ENCODE measurements at regions not wholly inside any gene's neighbourhood (a gene's known extent, or its start where the extent isn't known, plus 50 kb on each side); places are given as distances from the start of the nearest gene placed in this dataset.

DNA sequence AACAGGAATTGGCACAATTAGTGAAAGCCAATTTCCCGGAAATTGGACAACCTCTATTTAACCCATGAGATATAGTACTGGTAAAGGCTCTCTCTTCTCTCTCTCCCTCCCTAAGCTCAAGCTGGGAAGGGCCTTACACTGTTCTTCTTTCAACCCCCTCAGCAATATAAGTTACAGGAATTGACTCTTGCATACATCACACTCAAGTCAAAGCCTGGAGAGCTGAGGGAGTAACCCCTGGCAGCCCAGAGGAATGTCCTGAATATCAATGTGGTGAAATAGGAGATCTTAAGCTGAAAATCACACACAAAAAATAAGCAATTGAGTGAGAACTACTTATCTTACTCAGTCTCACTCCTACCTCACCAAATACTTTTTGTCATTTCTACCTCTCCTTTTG is 186.9 kb upstream of the SPOCK3 start:
- H3K27ac Mint-ChIP-seq, result no peak overlapping the region
- H3K4me3 Mint-ChIP-seq (ENCODE audit: low read depth), result no peak overlapping the region
- DNase-seq (ENCODE audit: low spot score), result no peak
- H3K4me1 Mint-ChIP-seq (ENCODE audit: low read depth), result no peaks in the 10 kb centered on the region
- peaks cover 9% of the 10 kb centered on the region for H3K9me3 Mint-ChIP-seq
- no peaks in the 10 kb centered on the region for H3K27me3 Mint-ChIP-seq (ENCODE audit: low read depth)
- intact Hi-C loops (cut with micrococcal nuclease), result no loop called here
- no peaks in the 10 kb centered on the region for H3K36me3 Mint-ChIP-seq (ENCODE audit: low read depth)

DNA sequence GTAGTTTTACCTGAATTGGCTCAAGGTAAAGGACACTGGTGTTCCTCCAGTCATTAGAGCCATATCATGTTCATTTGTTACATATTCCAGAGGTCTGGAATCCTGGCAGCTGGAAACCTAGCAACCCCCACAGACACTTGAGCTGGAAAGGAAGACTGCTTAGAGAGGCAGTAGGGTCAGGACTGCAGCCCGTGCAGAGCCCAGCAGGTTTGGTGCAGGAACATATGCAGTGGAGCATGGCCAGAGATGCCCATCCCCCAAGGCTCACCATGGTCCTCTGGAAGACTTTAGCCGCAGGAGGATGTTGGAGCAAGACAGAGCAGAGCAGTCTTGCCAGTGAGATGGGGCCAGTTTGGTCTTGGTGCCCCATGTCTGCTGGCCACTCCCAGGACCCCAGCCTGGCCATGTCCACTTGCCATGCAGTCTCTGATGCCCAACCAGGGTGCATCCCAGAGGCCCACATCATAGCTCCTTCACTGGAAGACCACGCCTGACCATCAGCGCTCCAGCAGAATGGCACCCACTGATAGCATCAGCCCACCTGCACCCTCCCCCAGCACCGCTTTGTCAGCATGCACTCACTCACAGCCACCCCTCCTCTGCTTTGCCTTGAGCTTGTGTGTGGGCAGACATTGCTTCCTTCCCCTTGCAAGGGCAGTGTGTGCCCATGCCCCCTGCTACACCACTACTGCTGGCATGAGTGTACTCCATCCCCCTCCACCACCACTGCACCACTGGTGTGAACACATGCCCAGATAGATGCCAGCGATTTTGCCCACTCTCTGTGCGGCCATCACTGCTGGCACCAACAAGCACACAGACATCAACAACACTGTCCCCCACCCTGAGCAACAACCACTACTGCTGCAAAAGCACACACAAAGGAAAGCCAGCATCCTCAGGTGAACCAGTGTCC is 190.3 kb upstream of the SPOCK3 start:
- no peak for DNase-seq (ENCODE audit: low spot score)
- H3K27ac Mint-ChIP-seq, result no peak overlapping the region
- peaks cover 9% of the 10 kb centered on the region for H3K9me3 Mint-ChIP-seq
- H3K27me3 Mint-ChIP-seq (ENCODE audit: low read depth), result no peaks in the 10 kb centered on the region
- intact Hi-C loops (cut with micrococcal nuclease), result no loop called here
- no peak overlapping the region for H3K4me3 Mint-ChIP-seq (ENCODE audit: low read depth)
- no peaks in the 10 kb centered on the region for H3K4me1 Mint-ChIP-seq (ENCODE audit: low read depth)
- no peaks in the 10 kb centered on the region for H3K36me3 Mint-ChIP-seq (ENCODE audit: low read depth)

DNA sequence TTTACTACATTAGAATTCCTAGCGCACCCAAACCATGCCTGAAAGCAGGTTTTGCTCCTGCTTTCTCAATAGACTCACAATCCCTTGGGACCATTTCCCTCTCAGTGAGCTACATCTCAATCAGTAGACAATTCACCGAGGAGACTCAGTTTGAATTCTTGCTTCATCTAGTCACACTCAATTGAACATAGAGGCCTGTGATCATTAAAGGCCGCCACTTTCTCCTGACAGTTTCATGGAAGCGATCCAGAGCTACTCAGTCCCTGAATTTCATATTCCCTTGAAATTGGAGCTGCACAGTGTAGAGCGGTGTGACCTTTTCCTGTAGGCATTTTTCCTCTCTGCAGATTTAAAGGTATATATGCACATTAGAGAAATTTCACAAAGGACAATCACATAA is 193.9 kb upstream of the SPOCK3 start:
- Mint-ChIP-seq H3K9me3 (peaks cover 5% of the 10 kb centered on the region), H3K27me3 (ENCODE audit: low read depth) (no peaks in the 10 kb centered on the region), H3K4me3 (ENCODE audit: low read depth) (no peak overlapping the region), H3K27ac (no peak overlapping the region), H3K4me1 (ENCODE audit: low read depth) (no peaks in the 10 kb centered on the region), H3K36me3 (ENCODE audit: low read depth) (no peaks in the 10 kb centered on the region)
- intact Hi-C loops (cut with micrococcal nuclease), result no loop called here
- no peak for DNase-seq (ENCODE audit: low spot score)

DNA sequence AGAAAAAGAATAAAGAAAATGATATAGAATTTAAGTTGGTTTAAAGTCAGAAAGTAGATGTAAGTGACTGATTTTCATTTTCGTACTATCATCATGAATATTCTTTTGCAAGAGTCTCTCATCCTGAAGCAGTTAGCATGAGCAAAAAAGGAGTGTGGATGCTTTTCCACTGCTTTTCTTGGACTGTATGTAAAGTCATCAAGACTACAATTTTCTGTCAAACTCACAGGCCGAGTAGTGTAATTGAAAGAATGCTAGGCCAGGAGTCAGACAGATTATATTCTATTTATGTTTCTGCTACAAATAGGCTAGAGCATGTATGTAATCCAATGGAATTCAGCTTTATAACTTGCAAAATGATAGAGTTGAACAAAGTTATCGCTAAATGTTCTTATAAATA is 197.1 kb upstream of the SPOCK3 start:
- Mint-ChIP-seq H3K4me1 (ENCODE audit: low read depth) (no peaks in the 10 kb centered on the region), H3K27me3 (ENCODE audit: low read depth) (no peaks in the 10 kb centered on the region), H3K36me3 (ENCODE audit: low read depth) (no peaks in the 10 kb centered on the region), H3K4me3 (ENCODE audit: low read depth) (no peak overlapping the region), H3K27ac (no peak overlapping the region), H3K9me3 (no peaks in the 10 kb centered on the region)
- no peak for DNase-seq (ENCODE audit: low spot score)
- intact Hi-C loops (cut with micrococcal nuclease), result no loop called here

DNA sequence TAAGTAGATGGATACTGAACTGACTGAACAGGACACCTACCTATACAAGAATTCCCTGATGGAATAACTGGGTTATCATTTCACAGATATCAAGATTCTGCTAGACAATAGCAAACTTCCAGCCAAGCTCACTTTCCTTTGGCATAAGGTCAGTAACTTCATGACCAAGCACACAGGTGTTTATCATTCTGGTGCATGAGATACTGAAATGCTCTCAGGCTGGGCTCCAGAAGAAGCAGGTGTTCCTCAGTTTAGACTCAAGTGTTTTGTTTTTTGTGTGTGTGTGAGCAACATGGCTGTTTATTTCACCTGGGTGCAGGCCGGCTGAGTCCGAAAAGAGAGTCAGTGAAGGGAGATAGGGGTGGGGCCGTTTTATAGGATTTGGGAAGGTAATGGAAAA is 201.5 kb upstream of the SPOCK3 start:
- no peaks in the 10 kb centered on the region for H3K36me3 Mint-ChIP-seq (ENCODE audit: low read depth)
- H3K4me1 Mint-ChIP-seq (ENCODE audit: low read depth), result no peaks in the 10 kb centered on the region
- H3K9me3 Mint-ChIP-seq, result peaks cover 5% of the 10 kb centered on the region
- no peaks in the 10 kb centered on the region for H3K27me3 Mint-ChIP-seq (ENCODE audit: low read depth)
- intact Hi-C loops (cut with micrococcal nuclease), result no loop called here
- DNase-seq (ENCODE audit: low spot score), result no peak
- no peak overlapping the region for H3K4me3 Mint-ChIP-seq (ENCODE audit: low read depth)
- H3K27ac Mint-ChIP-seq, result no peak overlapping the region

DNA sequence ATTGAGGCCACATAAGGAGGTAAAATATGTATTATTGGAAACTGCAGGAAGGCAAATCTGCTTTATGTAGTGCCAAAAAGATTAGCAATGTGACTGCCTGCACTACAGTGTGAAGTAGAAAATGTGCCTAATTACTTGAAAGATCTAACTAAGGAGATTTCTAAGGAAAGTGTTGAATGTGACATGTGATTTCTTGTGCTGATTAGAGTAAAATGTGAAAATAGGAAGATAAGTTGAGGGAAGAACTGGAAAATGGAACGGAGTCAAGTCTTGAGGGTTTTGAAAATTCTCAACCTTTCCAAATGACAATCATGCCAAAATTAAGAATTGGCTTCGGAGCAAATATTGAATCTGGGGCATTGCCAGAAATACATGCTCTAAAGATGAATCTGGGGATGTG is 209.5 kb upstream of the SPOCK3 start:
- Mint-ChIP-seq H3K4me1 (ENCODE audit: low read depth) (no peaks in the 10 kb centered on the region), H3K27me3 (ENCODE audit: low read depth) (no peaks in the 10 kb centered on the region), H3K36me3 (ENCODE audit: low read depth) (no peaks in the 10 kb centered on the region), H3K27ac (no peak overlapping the region), H3K9me3 (no peaks in the 10 kb centered on the region), H3K4me3 (ENCODE audit: low read depth) (no peak overlapping the region)
- intact Hi-C loops (cut with micrococcal nuclease), result no loop called here
- no peak for DNase-seq (ENCODE audit: low spot score)

DNA sequence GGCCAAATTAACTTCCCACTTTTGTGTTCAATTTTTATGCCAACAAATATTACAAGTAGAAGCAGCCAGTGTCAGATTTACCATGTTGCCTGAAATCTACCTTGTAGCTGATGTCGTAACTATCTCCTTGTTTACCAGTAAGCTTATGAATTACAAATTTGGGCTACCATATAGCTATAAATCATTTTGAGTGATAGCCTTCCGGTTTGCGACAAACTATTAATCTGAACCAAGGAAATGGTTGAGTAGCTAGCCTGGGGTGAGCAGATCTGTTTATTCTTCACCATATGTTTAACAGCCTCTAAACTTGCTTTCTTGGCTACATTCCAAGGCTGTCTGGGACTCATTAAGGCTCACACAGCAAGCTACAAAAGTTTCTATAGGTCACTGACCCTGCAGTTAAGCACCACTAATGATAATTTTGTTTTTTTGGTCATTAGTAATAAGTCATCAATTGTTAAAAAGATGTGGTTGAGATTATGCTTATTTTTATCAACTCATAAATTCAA is 218.7 kb upstream of the SPOCK3 start:
- Mint-ChIP-seq H3K9me3 (no peaks in the 10 kb centered on the region), H3K27me3 (ENCODE audit: low read depth) (no peaks in the 10 kb centered on the region), H3K4me1 (ENCODE audit: low read depth) (no peaks in the 10 kb centered on the region), H3K36me3 (ENCODE audit: low read depth) (no peaks in the 10 kb centered on the region), H3K27ac (no peak overlapping the region), H3K4me3 (ENCODE audit: low read depth) (no peak overlapping the region)
- intact Hi-C loops (cut with micrococcal nuclease), result no loop called here
- no peak for DNase-seq (ENCODE audit: low spot score)

DNA sequence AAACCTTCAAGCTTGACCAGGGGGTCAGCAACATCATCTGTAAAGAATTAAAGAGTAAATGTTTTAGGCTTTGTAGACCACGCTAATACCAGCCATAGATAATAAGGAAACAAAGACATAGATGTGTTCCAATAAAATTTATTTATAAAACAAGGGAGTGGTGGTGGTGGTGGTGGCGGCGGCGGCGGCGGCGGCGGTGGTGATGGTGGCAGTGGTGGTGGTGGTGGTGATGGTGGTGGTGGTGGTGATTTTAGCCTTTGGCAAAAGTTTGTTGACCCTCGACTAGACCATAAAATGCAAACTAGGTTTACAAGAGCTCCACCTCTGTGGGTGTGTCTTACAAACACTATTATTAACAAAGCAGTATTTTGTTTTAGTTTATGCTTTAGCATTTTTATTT is 222.3 kb upstream of the SPOCK3 start:
- intact Hi-C loops (cut with micrococcal nuclease), result no loop called here
- H3K4me3 Mint-ChIP-seq (ENCODE audit: low read depth), result no peak overlapping the region
- no peaks in the 10 kb centered on the region for H3K36me3 Mint-ChIP-seq (ENCODE audit: low read depth)
- no peaks in the 10 kb centered on the region for H3K27me3 Mint-ChIP-seq (ENCODE audit: low read depth)
- no peak overlapping the region for H3K27ac Mint-ChIP-seq
- no peaks in the 10 kb centered on the region for H3K4me1 Mint-ChIP-seq (ENCODE audit: low read depth)
- H3K9me3 Mint-ChIP-seq, result no peaks in the 10 kb centered on the region
- no peak for DNase-seq (ENCODE audit: low spot score)

DNA sequence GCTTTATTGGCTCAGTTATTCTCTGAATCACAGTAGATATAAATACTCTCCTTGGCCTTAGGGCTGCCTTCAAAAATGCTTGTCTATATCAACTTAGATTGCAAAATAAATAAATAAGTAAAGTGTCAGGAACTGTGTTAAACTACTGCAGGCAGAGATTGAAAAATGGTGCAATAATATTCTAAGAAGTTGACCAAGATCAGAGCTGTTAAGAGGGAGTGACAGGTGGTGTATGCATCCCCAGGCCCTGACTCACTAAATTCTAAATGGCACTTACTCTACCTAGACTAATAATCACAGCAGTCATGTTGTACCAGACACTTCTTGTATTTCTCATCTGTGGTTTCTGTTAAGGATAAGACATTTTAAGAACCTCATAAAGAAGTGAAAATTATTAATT is 235.1 kb upstream of the SPOCK3 start:
- DNase-seq (ENCODE audit: low spot score), result no peak
- Mint-ChIP-seq H3K9me3 (no peaks in the 10 kb centered on the region), H3K27ac (no peak overlapping the region), H3K27me3 (ENCODE audit: low read depth) (no peaks in the 10 kb centered on the region), H3K4me1 (ENCODE audit: low read depth) (no peaks in the 10 kb centered on the region), H3K4me3 (ENCODE audit: low read depth) (no peak overlapping the region), H3K36me3 (ENCODE audit: low read depth) (no peaks in the 10 kb centered on the region)
- intact Hi-C loops (cut with micrococcal nuclease), result no loop called here

DNA sequence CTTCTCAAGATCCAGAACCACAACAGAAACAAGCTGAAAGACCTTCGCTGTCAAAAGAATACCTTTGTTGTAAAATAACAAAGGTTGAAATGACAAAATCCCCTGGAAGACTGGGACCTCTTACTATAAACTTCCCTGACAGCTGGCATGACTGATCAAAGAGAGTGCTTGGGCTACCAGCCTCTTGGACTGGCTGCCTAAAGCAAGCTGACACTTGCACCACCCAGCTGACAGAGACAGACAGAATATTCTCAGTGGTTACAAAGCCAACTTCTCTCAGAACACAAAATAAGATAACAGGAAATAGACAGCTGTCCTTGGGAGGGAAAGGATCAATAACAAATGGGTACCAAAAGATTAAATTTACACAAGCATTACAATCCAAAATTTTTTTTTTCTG is 241.7 kb upstream of the SPOCK3 start:
- Mint-ChIP-seq H3K27me3 (ENCODE audit: low read depth) (no peaks in the 10 kb centered on the region), H3K4me1 (ENCODE audit: low read depth) (no peaks in the 10 kb centered on the region), H3K27ac (no peak overlapping the region), H3K4me3 (ENCODE audit: low read depth) (no peak overlapping the region), H3K36me3 (ENCODE audit: low read depth) (no peaks in the 10 kb centered on the region), H3K9me3 (no peaks in the 10 kb centered on the region)
- intact Hi-C loops (cut with micrococcal nuclease), result no loop called here
- no peak for DNase-seq (ENCODE audit: low spot score)

DNA sequence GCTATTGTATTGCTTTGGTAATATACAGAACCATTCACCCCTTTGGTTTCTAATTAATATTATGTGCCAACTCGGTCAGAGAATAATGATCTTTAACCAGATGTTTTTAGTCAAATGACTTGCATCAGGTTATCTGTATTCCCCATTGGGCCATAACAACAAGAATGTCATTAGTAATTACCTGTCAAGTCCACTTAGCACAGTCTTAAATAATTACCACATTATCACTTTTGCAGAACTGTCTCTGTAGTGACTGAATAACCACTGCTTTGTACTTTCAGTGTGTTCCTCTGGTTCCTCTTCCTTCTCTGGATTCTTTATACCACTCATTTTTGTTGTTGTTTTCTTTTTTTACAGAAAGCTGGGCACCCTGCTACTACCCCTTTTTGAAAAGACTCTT is 257.7 kb upstream of the SPOCK3 start:
- no peak overlapping the region for H3K27ac Mint-ChIP-seq
- intact Hi-C loops (cut with micrococcal nuclease), result no loop called here
- H3K36me3 Mint-ChIP-seq (ENCODE audit: low read depth), result no peaks in the 10 kb centered on the region
- H3K27me3 Mint-ChIP-seq (ENCODE audit: low read depth), result no peaks in the 10 kb centered on the region
- no peaks in the 10 kb centered on the region for H3K4me1 Mint-ChIP-seq (ENCODE audit: low read depth)
- H3K4me3 Mint-ChIP-seq (ENCODE audit: low read depth), result no peak overlapping the region
- no peak for DNase-seq (ENCODE audit: low spot score)
- peaks cover 5% of the 10 kb centered on the region for H3K9me3 Mint-ChIP-seq

DNA sequence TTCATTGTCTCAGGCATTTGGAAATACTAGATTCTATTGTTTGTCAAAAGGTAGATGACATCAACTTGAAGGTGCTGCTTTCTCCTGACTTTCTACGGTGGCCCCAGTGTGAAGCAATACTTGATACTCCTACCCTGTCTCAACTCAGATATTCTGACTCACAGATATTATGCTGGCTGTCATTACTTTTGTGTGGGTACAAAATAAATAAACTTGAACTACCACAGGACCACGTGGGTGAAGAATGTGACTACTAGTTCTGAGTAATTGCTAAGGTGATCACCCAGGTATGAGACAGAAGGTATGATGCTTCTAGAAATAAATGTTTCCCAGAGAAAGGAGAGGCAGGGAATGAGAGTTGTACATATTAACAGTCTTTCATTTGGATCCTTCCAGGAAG is 275.3 kb upstream of the SPOCK3 start:
- peaks cover 16% of the 10 kb centered on the region for H3K9me3 Mint-ChIP-seq
- intact Hi-C loops (cut with micrococcal nuclease), result no loop called here
- DNase-seq (ENCODE audit: low spot score), result no peak
- H3K27me3 Mint-ChIP-seq (ENCODE audit: low read depth), result no peaks in the 10 kb centered on the region
- no peak overlapping the region for H3K4me3 Mint-ChIP-seq (ENCODE audit: low read depth)
- H3K36me3 Mint-ChIP-seq (ENCODE audit: low read depth), result no peaks in the 10 kb centered on the region
- H3K4me1 Mint-ChIP-seq (ENCODE audit: low read depth), result no peaks in the 10 kb centered on the region
- H3K27ac Mint-ChIP-seq, result no peak overlapping the region

DNA sequence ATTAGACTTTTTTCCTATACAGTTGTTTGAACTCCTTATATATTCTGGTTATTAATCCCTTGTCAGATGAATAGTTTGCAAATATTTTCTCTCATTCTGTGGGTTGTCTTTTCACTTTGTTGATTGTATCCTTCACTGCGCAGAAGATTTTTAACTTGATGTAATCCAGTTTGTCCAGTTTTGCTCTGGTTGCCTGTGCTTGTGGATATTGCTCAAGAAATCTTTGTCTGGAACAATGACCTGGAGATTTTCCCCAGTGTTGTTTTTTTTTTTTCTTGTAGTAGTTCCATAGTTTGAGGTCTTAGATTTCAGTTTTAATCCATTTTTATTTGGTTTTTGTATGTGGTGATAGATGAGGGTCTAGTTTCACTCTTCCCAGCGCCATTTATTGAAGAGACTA is 289.8 kb upstream of the SPOCK3 start:
- Mint-ChIP-seq H3K27ac (no peak overlapping the region), H3K4me1 (ENCODE audit: low read depth) (no peaks in the 10 kb centered on the region), H3K4me3 (ENCODE audit: low read depth) (no peak overlapping the region), H3K9me3 (peaks cover 19% of the 10 kb centered on the region), H3K27me3 (ENCODE audit: low read depth) (no peaks in the 10 kb centered on the region), H3K36me3 (ENCODE audit: low read depth) (no peaks in the 10 kb centered on the region)
- intact Hi-C loops (cut with micrococcal nuclease), result no loop called here
- no peak for DNase-seq (ENCODE audit: low spot score)
